Hepatocyte (in vitro differentiated cells): ENCODE measurements at regions not wholly inside any gene's neighbourhood (a gene's known extent, or its start where the extent isn't known, plus 50 kb on each side); places are given as distances from the start of the nearest gene placed in this dataset.

Experiments
- CTCF ChIP-seq: fragments of 200-600 bp; sonication (generic); IDR thresholded peaks from 2 replicates; pipeline ENCODE4 v1.5.1; 2016; ENCODE audit warnings: antibody characterized with exemption, mild to moderate bottlenecking; ENCODE audit not compliant: poor library complexity
- EZH2 ChIP-seq: fragments of 200-600 bp; sonication (generic); IDR thresholded peaks from 2 replicates; pipeline ENCODE4 v1.6.1; 2016; ENCODE audit warnings: antibody characterized with exemption, mild to moderate bottlenecking, borderline replicate concordance

GRCh38 chr2:12642332-12642731 lies 74.4 kb upstream of the TRIB2 start:
- TF ChIP-seq CTCF, result no peak
- no peak for TF ChIP-seq EZH2
